Fibroblast of lung (primary cell): ENCODE measurements at regions not wholly inside any gene's neighbourhood (a gene's known extent, or its start where the extent isn't known, plus 50 kb on each side); places are given as distances from the start of the nearest gene placed in this dataset.

Experiments
- EZH2 ChIP-seq: IDR thresholded peaks from 2 replicates; pipeline ENCODE4 v1.5.1; 2012; ENCODE audit warnings: low read length, control low read depth, mild to moderate bottlenecking; ENCODE audit errors: missing control alignments
- TF ChIP-seq, protein P1 (sequence below), 2 donors: IDR thresholded peaks in 1 of 2; conservative IDR thresholded peaks in 1 of 2; 1 replicate in 1 of 2; 2 replicates in 1 of 2; pipeline ENCODE4 v1.5.1; 2011 to 2012; ENCODE audit warnings: low read length in 2 of 2, control low read depth in 1 of 2, inconsistent platforms in 1 of 2, low read depth in 1 of 2, mild to moderate bottlenecking in 1 of 2

DNA sequence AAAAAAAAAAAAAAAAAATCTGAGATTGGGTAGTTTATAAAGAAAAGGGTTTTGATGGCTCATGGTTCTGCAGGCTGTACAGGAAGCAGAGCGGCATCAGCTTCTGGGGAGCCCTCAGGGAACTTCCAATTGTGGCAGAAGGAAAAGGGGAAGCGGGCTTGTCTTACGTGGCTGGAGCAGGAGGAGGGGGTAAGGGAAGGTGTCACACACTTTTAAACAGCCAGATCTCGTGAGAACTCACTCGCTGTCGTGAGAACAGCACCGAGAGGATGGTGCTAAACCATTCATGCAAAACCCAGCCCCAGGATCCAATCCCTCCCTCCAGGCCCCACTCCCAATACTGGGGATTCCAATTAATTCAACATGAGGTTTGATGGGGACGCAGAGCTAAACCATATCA lies 806.2 kb downstream of the TBC1D22A start:
- TF ChIP-seq, protein P1, sequence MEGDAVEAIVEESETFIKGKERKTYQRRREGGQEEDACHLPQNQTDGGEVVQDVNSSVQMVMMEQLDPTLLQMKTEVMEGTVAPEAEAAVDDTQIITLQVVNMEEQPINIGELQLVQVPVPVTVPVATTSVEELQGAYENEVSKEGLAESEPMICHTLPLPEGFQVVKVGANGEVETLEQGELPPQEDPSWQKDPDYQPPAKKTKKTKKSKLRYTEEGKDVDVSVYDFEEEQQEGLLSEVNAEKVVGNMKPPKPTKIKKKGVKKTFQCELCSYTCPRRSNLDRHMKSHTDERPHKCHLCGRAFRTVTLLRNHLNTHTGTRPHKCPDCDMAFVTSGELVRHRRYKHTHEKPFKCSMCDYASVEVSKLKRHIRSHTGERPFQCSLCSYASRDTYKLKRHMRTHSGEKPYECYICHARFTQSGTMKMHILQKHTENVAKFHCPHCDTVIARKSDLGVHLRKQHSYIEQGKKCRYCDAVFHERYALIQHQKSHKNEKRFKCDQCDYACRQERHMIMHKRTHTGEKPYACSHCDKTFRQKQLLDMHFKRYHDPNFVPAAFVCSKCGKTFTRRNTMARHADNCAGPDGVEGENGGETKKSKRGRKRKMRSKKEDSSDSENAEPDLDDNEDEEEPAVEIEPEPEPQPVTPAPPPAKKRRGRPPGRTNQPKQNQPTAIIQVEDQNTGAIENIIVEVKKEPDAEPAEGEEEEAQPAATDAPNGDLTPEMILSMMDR (conservative IDR thresholded peaks at IDR 0.05 in 1 of 2, IDR thresholded peaks at IDR 0.05 in 1 of 2; ENCODE audit: low read depth in 1 of 2, low read length in 2 of 2): no peak
- TF ChIP-seq EZH2: no peak
